DLD1 (cell line): ENCODE measurements at regions not wholly inside any gene's neighbourhood (a gene's known extent, or its start where the extent isn't known, plus 50 kb on each side); places are given as distances from the start of the nearest gene placed in this dataset.
"Not testable (repeated sequence)": the region's sequence is repeated elsewhere in the genome, so short reads cannot be mapped to it uniquely, and the experiment has no call there.

Source experiments
- in situ Hi-C: cut with HindIII; loops from 2 replicates; pipeline ENCODE4 v1.10.0; 2017; ENCODE audit warnings: low sequenced_read_pairs

DNA sequence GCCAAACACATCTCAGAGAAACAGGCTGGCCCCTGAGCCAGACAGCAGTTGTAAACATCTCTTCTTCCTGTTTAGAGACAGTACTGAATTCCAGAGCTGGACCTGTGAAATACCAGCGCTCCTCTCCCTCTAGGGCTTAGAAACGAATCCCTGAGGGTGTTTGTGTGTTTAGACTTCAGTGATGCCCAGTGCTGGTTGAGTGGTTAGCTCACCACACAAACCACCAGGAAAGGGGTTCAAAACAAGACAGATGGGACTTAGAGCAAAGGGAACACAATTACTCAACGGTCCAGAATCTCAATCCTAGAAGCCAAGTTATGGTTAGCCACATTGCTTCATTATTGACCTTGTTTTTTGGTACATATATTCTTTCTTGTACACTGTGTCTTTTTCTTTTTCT lies 108.7 kb upstream of the TMEM170B start:
- in situ Hi-C loops = no loop called here

GRCh38 chr6:11428371-11428770 lies 109.2 kb upstream of the TMEM170B start:
- in situ Hi-C loops = no loop called here

GRCh38 chr6:11427723-11428245 lies 109.8 kb upstream of the TMEM170B start:
- in situ Hi-C loops = no loop called here

GRCh38 chr6:11427091-11427722 lies 110.3 kb upstream of the TMEM170B start:
- in situ Hi-C loops = no loop called here

- in situ Hi-C loops = no loop called here
Measured at GRCh38 chr6:11426571-11426970, 111.0 kb upstream of the TMEM170B start.

DNA sequence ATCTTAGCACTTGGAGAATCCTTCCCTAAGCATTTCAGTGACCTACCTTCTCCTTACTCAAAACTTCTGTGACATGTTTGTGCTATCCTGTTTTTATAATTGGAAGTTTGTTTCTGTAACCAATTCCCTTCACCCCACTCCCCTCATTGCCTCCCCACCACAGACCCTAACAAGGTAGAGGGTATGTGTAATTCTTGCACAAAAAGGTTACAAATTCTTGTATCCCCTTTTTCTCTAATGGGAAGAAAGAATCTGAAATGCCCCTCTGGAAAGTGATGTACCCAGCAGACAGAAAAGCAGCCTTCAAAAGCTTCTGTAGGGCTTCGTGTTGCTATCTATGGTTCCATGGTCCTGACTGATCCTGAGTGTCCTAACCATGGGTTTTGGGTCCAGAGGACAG lies 111.7 kb upstream of the TMEM170B start:
- in situ Hi-C loops = no loop called here

DNA sequence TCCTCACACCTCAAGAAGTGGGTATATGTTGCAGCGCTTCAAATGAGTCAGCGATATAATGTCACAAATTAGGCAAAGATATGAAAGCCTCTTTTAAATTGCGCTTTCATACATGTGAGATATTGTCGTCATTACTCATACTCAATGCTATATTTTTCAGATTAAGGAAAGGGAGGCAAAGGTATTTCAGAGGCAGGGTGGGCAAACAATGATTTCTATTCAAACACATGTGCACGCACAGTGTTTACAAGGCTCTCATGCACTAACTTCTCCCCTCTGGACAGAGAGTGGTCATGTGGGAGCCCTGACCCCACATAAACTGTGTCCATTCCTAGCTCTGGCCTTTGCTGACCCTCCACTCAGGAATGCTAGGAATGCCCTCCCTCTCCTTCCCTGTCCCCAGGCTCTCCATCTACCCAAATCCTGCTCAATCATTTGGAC lies 112.1 kb upstream of the TMEM170B start:
- in situ Hi-C loops = no loop called here

- in situ Hi-C loops = no loop called here
Measured at GRCh38 chr6:11424395-11425034, 113.0 kb upstream of the TMEM170B start.

- in situ Hi-C loops = no loop called here
Measured at GRCh38 chr6:11423667-11424066, 113.9 kb upstream of the TMEM170B start.

DNA sequence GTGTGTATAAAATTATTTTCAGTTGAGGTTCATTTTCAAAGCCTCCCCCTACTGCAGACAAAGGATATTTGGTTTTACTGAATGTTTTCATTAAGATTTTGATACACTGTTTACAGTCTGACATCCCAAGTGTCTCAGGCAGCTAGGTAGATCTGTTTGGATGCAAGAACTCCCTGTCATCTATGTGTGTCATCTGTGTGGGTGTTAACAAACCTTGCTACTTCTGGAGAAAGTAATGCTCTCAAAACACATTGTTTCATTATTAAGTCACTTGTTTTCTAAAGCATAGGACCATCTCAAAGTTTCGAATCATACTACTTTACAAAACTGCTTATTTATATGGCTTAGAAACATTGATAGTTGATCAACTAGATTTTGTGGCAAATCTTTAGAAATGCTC lies 114.5 kb upstream of the TMEM170B start:
- in situ Hi-C loops = no loop called here

DNA sequence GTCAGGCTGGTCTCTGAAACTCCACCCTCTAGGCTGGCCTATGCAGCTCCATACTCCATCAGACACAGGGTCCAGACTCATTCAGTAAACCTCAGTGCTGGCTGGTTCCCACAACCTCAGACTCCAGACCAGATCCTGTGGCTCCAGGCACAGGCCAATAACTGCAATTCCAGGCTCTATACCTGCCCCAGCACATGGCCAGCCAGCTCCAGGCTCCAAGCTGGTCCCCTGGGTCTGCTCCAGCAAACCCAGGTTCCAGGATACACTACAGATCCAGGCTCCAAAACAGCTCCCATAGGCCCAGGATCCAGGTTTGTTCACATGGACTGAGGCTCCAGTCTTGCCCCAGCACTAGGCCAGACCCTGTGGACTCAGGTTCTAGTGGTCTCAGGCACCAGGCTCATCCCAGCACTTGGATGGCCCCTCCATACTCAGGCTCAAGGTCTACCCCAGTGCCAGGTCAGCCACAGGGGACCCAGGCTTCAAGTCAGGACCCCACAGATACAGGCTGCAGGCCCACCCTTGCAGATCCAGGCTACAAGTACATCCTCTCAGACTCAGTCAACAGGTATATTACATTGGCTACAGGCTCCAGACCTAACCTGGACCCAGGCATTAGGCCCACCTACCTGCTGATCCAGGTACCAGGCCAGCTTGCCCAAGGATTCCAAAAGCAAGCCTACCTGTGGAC lies 117.6 kb upstream of the TMEM170B start:
- in situ Hi-C loops = no loop called here

DNA sequence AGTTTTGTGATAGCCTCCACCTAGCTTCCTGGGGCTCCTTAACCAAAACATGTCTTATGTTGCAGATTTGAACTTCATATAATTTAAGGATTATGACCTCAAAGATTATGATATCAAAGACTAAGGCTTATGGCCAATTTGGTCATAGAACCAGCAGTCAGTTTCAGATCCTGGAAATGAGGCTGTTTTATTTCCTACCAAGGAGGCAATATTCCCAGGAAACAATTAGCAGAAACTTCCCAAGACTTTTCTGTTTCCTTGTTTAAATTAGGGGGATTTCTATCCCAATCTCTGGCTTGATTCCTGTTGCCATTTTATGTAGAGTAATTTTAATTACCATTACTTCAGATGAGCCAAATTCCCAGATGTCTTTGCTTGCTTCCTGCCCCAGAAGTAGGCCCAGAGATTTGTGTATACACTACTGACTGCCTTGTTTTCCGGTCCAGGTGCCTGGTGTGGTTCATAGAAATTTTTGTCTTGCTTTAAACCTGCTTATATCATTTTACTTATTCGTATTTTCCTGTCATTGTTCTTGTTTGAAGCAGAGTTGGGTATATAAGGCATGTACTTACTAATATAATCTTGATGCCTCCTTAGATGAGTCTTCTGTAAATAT lies 119.2 kb upstream of the TMEM170B start:
- in situ Hi-C loops = no loop called here

DNA sequence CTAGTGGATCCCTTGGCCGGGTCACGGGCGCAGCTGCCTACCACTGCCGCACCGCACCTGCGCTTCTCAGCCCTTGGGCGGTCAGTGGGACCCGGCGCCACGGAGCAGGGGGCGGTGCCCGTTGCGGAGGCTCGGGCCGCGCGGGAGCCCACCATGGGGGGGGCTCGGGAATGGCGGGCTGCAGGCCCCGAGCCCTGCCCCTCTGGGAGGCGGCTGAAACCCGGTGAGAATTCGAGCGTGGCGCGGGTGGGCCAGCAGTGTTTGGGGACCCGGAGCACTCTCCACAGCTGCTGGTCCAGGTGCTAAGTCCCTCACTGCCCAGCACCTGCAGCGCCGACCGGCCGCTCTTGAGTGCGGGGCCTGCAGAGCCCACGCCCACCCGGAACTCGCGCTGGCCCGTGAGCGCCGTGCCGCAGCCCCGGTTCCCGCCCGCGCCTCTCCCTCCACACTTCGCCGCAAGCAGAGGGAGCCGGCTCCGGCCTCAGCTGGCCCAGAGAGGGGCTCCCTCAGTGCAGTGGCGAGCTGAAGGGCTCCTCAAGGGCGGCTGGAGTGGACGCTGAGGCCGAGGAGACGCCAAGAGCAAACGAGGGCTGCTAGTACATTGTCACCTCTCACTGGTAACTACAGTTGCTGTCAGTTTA lies 120.5 kb upstream of the TMEM170B start:
- in situ Hi-C loops = no loop called here

DNA sequence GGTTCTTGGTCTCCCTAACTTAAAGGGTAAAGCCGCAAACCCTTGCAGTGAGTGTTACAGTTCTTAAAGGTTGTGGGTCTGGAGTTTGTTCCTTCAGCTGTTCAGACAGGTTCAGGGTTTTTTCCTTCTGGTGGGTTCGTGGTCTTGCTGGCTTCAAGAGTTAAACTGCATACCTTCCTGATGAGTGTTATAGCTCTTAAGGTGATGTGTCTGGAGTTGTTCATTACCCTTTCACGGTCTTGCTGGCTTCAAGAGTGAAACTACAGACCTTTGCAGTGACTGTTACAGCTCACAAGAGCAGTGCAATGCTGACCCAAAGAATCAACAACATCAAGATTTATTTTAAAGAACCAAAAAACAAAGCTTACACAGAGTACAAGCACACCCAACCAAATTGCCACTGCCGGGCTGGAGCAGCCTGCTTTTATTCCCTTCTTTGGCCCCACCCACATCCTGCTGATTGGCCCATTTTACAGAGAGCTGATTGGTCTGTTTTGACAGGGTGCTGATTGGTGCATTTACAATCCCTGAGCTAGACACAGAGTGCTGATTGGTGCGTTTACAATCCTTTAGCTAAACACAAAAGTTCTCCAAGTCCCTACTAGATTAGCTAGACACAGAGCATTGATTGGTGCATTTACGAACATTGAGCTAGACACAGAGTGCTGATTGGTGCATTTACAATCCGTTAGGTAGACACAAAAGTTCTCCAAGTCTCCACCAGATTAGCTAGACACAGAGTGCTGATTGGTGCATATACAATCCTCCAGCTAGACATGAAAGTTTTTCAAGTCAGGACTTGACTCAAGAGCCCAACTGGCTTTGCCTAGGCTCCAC lies 121.2 kb upstream of the TMEM170B start:
- in situ Hi-C loops = not testable (repeated sequence)

GRCh38 chr6:11415557-11415956 lies 122.0 kb upstream of the TMEM170B start:
- in situ Hi-C loops = no loop called here

DNA sequence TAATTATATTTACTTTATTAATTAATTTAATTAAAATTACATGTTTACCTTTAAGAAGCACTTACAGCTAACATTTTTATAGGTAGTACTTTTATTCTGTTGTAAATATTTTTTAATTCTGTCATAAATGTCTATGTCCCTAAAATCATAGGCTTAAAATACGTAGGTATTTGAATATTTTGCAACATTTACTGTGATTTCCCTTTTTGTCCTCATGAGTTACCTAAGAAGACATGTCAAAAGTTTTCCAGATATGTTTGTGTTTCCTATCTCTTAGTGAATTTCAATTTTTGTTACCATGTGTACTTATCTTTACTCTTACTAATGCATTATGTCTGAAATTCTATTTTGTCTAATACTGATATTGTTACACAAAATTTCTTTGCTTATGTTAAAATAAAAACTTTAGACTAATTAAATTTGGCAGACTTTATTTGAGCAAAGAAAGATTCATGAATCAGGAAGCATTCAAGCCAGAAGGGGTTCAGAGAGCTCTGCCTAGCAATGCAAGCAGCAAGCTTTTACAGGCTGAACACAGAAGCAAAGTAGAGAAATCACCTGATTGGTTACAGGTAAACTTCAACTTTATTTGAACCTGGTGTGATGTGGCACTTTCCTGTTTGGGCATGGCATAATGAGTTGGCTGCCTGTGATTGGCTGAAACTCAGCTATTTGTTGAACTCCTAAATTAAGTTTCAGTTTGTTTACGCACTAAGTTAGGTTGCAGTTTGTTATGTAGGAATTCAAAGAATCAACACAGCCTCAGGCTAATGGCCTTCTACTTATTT lies 123.2 kb upstream of the TMEM170B start:
- in situ Hi-C loops = no loop called here

- in situ Hi-C loops = no loop called here
Measured at GRCh38 chr6:11413728-11414127, 123.8 kb upstream of the TMEM170B start.

DNA sequence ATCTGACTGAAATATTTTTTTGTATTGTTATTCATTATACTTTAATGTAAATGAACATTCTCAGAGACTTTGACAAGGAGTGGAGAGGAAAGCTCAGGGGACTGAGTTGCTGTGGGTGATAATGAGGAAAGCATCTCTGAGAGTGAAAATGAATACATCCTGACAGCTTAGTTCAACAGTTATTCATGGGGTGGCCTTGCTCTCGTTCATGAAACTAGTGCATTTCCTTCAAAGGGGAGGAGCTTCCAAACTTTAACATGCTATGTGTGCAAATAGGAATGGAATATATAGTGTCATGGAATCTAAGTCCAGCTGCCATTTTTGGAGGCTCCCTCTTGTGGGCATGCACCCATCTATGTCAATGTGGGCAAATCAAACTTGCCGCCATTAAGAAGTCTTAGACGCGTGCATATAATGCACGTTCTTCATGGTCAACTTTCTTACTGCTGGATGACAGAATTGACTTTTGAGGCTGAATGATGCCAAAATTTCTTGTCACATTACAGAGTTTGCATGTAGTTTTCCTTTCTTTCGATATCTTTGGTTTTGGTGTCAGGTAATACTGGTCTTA lies 124.3 kb upstream of the TMEM170B start:
- in situ Hi-C loops = no loop called here

GRCh38 chr6:11412616-11413015 lies 124.9 kb upstream of the TMEM170B start:
- in situ Hi-C loops = no loop called here
